ENCODE measurements at regions not wholly inside any gene's neighbourhood (a gene's known extent, or its start where the extent isn't known, plus 50 kb on each side); places are given as distances from the start of the nearest gene placed in this dataset.

GRCh38 chr1:58870298-58870676, 86.4 kb upstream of the JUN start:
- Histone ChIP-seq H3K56ac (replicated peaks; ENCODE audit: insufficient read length, low read depth, low read length) (no peak overlapping the region), H3K4ac (replicated peaks; ENCODE audit: insufficient read length, low read depth, low read length) (no peak overlapping the region), H3K79me1 (ENCODE audit: low read depth, low read length) (no peaks in the 10 kb centered on the region), H3K4me2 (ENCODE audit: insufficient read depth in 1 of 2, low read depth in 2 of 2, low read length in 2 of 2) (no peak overlapping the region), H4K8ac (ENCODE audit: extremely low read depth, insufficient read depth, low read length) (no peak overlapping the region), H2BK120ac (replicated peaks; ENCODE audit: low read depth, low read length) (no peak overlapping the region), H2BK12ac (ENCODE audit: low read depth, low read length) (no peak overlapping the region), H2AFZ (ENCODE audit: low read length) (0 out of 2 replicates have a peak overlapping the region, but pooled peaks have one; percentile 51), H3K79me2 (ENCODE audit: control insufficient read depth in 1 of 2, insufficient read depth in 2 of 2, low read length in 2 of 2) (no peaks in the 10 kb centered on the region), H3K27me3 (replicated peaks in 1 of 4; ENCODE audit: control insufficient read depth in 3 of 4, extremely low read depth in 1 of 4, insufficient read depth in 3 of 4, low read length in 3 of 4) (no peaks in the 10 kb centered on the region), H3K18ac (ENCODE audit: extremely low read depth, low read length) (no peak overlapping the region), H2BK20ac (ENCODE audit: low read length) (no peak overlapping the region), H2AK5ac (ENCODE audit: low read depth, low read length) (no peak overlapping the region), H3K23ac (ENCODE audit: insufficient read length) (no peak overlapping the region), H3K4me1 (replicated peaks in 1 of 4; ENCODE audit: control insufficient read depth in 3 of 4, insufficient read depth in 4 of 4, low read length in 3 of 4) (peaks cover 0 to 10% (median 4%) of the 10 kb centered on the region in 4 experiments; a peak in 4 of 7 replicates), H3K36me3 (ENCODE audit: control insufficient read depth in 2 of 4, insufficient read depth in 4 of 4, low read length in 3 of 4) (no peaks in the 10 kb centered on the region), H3K4me3 (ENCODE audit: extremely low read depth in 1 of 4, insufficient read depth in 2 of 4, low read depth in 3 of 4, low read length in 4 of 4) (no peak overlapping the region), H4K5ac (ENCODE audit: insufficient read length, low read depth, low read length) (no peak overlapping the region), H3K23me2 (ENCODE audit: low read depth, low read length) (no peaks in the 10 kb centered on the region), H4K91ac (replicated peaks; ENCODE audit: insufficient read length, low read length) (no peak overlapping the region), H3K27ac (ENCODE audit: low read depth, low read length) (no peak overlapping the region), H2BK15ac (ENCODE audit: low read length) (no peak overlapping the region), H4K20me1 (replicated peaks in 1 of 2; ENCODE audit: control insufficient read depth in 1 of 2, insufficient read depth in 2 of 2, low read length in 2 of 2) (no peaks in the 10 kb centered on the region), H3K9me3 (ENCODE audit: insufficient read depth in 2 of 2, low read depth in 1 of 2, low read length in 1 of 2) (no peaks in the 10 kb centered on the region), H3K14ac (ENCODE audit: insufficient read length) (no peak overlapping the region), H3K9ac (replicated peaks in 1 of 4; ENCODE audit: extremely low read depth in 1 of 4, low read depth in 3 of 4, low read length in 3 of 4) (no peak overlapping the region), H2BK5ac (ENCODE audit: low read depth, low read length) (no peak overlapping the region)
- ChIA-PET CTCF (ENCODE audit: partially characterized antibody) (no interaction called here), POLR2A (ENCODE audit: partially characterized antibody) (no interaction called here)
- no peak for TF ChIP-seq SP1 (IDR thresholded peaks at IDR 0.05; ENCODE audit: low read depth, low read length)
- TF ChIP-seq EP300 (IDR thresholded peaks at IDR 0.05; ENCODE audit: borderline replicate concordance in 1 of 2, low read depth in 2 of 2, low read length in 2 of 2) = no peak
- TF ChIP-seq SRF (IDR thresholded peaks at IDR 0.05; ENCODE audit: low read depth, low read length) = no peak
- no peak for TF ChIP-seq RNF2 (IDR thresholded peaks at IDR 0.05; ENCODE audit: borderline replicate concordance, low read depth, low read length, missing control alignments, poor library complexity, severe bottlenecking)
- TF ChIP-seq CBX5 (IDR thresholded peaks at IDR 0.05; ENCODE audit: low read depth, low read length) = no peak
- no peak for TF ChIP-seq CHD1 (IDR thresholded peaks at IDR 0.05; ENCODE audit: low read depth, low read length)
- TF ChIP-seq SIN3A (conservative IDR thresholded peaks at IDR 0.05 in 1 of 2, IDR thresholded peaks at IDR 0.05 in 1 of 2; ENCODE audit: low read depth in 1 of 2, low read length in 2 of 2) = no peak
- no peak for TF ChIP-seq SIX5 (IDR thresholded peaks at IDR 0.05; ENCODE audit: low read depth, low read length)
- DNase-seq (ENCODE audit: low read depth in 1 of 2, low spot score in 2 of 2) (no peak), FAIRE-seq (no peak)
- WGBS, 2 experiments (ENCODE audit: extremely low coverage in 1 of 2, insufficient coverage in 1 of 2, insufficient read length in 1 of 2, insufficient replicate concordance in 2 of 2, low coverage in 1 of 2, low lambda C conversion rate in 2 of 2, missing lambda C conversion rate in 1 of 2) = 93% methylated on average over 2 of the region's 2 CpGs; no CpG with 5 or more reads in 1 of the 2 experiments

Data from H1 (cell line).